ENCODE measurements at regions not wholly inside any gene's neighbourhood (a gene's known extent, or its start where the extent isn't known, plus 50 kb on each side); places are given as distances from the start of the nearest gene placed in this dataset.

- H3K4me2 ChIP-seq (ENCODE audit: low read length) = no peak overlapping the region
- peaks cover 8% of the 10 kb centered on the region for H3K9me3 ChIP-seq (replicated peaks; ENCODE audit: low read length)
- no peaks in the 10 kb centered on the region for H3K36me3 ChIP-seq (ENCODE audit: insufficient read depth, low read length)
- H3K4me1 ChIP-seq (ENCODE audit: control insufficient read depth, insufficient read depth, low read length) = no peaks in the 10 kb centered on the region
- H3K4me3 ChIP-seq (ENCODE audit: low read length) = no peak overlapping the region
- no peak overlapping the region for H3K9ac ChIP-seq (ENCODE audit: low read depth, low read length)
- no peaks in the 10 kb centered on the region for H3K27me3 ChIP-seq (ENCODE audit: control insufficient read depth, insufficient read depth, low read length)
Observed at GRCh38 chr7:68266004-68266579, 1269.5 kb downstream of the TYW1 start.

GRCh38 chr7:68267486-68267885 is 1270.9 kb downstream of the TYW1 start:
- Histone ChIP-seq H3K9me3 (replicated peaks; ENCODE audit: low read length) (peaks cover 8% of the 10 kb centered on the region), H3K36me3 (ENCODE audit: insufficient read depth, low read length) (no peaks in the 10 kb centered on the region), H3K9ac (ENCODE audit: low read depth, low read length) (no peak overlapping the region), H3K4me1 (ENCODE audit: control insufficient read depth, insufficient read depth, low read length) (no peaks in the 10 kb centered on the region), H3K4me2 (ENCODE audit: low read length) (no peak overlapping the region), H3K27me3 (ENCODE audit: control insufficient read depth, insufficient read depth, low read length) (no peaks in the 10 kb centered on the region), H3K4me3 (ENCODE audit: low read length) (no peak overlapping the region)

GRCh38 chr7:68269405-68269804 is 1272.8 kb downstream of the TYW1 start:
- peaks cover 4% of the 10 kb centered on the region for H3K9me3 ChIP-seq (replicated peaks; ENCODE audit: low read length)
- no peak overlapping the region for H3K9ac ChIP-seq (ENCODE audit: low read depth, low read length)
- H3K4me2 ChIP-seq (ENCODE audit: low read length) = no peak overlapping the region

GRCh38 chr7:68272507-68272906 is 1275.9 kb downstream of the TYW1 start:
- H3K27me3 ChIP-seq (ENCODE audit: control insufficient read depth, insufficient read depth, low read length) = no peaks in the 10 kb centered on the region

More at GRCh38 chr7:68269405-68269804, 1272.8 kb downstream of the TYW1 start:
- no peaks in the 10 kb centered on the region for H3K27me3 ChIP-seq (ENCODE audit: control insufficient read depth, insufficient read depth, low read length)
- no peaks in the 10 kb centered on the region for H3K36me3 ChIP-seq (ENCODE audit: insufficient read depth, low read length)
- H3K4me1 ChIP-seq (ENCODE audit: control insufficient read depth, insufficient read depth, low read length) = no peaks in the 10 kb centered on the region
- no peak overlapping the region for H3K4me3 ChIP-seq (ENCODE audit: low read length)

GRCh38 chr7:68276725-68277124 is 1280.1 kb downstream of the TYW1 start:
- H3K4me1 ChIP-seq (ENCODE audit: control insufficient read depth, insufficient read depth, low read length) = no peaks in the 10 kb centered on the region
- no peak overlapping the region for H3K4me2 ChIP-seq (ENCODE audit: low read length)
- no peaks in the 10 kb centered on the region for H3K36me3 ChIP-seq (ENCODE audit: insufficient read depth, low read length)
- H3K4me3 ChIP-seq (ENCODE audit: low read length) = no peak overlapping the region
- H3K9me3 ChIP-seq (replicated peaks; ENCODE audit: low read length) = no peaks in the 10 kb centered on the region
- H3K27me3 ChIP-seq (ENCODE audit: control insufficient read depth, insufficient read depth, low read length) = no peaks in the 10 kb centered on the region
- H3K9ac ChIP-seq (ENCODE audit: low read depth, low read length) = no peak overlapping the region

More at GRCh38 chr7:68272507-68272906, 1275.9 kb downstream of the TYW1 start:
- H3K36me3 ChIP-seq (ENCODE audit: insufficient read depth, low read length) = no peaks in the 10 kb centered on the region
- no peak overlapping the region for H3K4me3 ChIP-seq (ENCODE audit: low read length)
- H3K9ac ChIP-seq (ENCODE audit: low read depth, low read length) = no peak overlapping the region
- peaks cover 4% of the 10 kb centered on the region for H3K9me3 ChIP-seq (replicated peaks; ENCODE audit: low read length)
- no peaks in the 10 kb centered on the region for H3K4me1 ChIP-seq (ENCODE audit: control insufficient read depth, insufficient read depth, low read length)
- H3K4me2 ChIP-seq (ENCODE audit: low read length) = no peak overlapping the region

GRCh38 chr7:68279827-68280400 is 1283.3 kb downstream of the TYW1 start:
- H3K27me3 ChIP-seq (ENCODE audit: control insufficient read depth, insufficient read depth, low read length) = no peaks in the 10 kb centered on the region

GRCh38 chr7:68280931-68281330 is 1284.3 kb downstream of the TYW1 start:
- Histone ChIP-seq H3K4me2 (ENCODE audit: low read length) (no peak overlapping the region), H3K9me3 (replicated peaks; ENCODE audit: low read length) (no peaks in the 10 kb centered on the region), H3K27me3 (ENCODE audit: control insufficient read depth, insufficient read depth, low read length) (no peaks in the 10 kb centered on the region), H3K4me3 (ENCODE audit: low read length) (no peak overlapping the region), H3K4me1 (ENCODE audit: control insufficient read depth, insufficient read depth, low read length) (no peaks in the 10 kb centered on the region), H3K9ac (ENCODE audit: low read depth, low read length) (no peak overlapping the region), H3K36me3 (ENCODE audit: insufficient read depth, low read length) (no peaks in the 10 kb centered on the region)

More at GRCh38 chr7:68279827-68280400, 1283.3 kb downstream of the TYW1 start:
- Histone ChIP-seq H3K36me3 (ENCODE audit: insufficient read depth, low read length) (no peaks in the 10 kb centered on the region), H3K9ac (ENCODE audit: low read depth, low read length) (no peak overlapping the region), H3K4me2 (ENCODE audit: low read length) (no peak overlapping the region), H3K4me3 (ENCODE audit: low read length) (no peak overlapping the region), H3K9me3 (replicated peaks; ENCODE audit: low read length) (no peaks in the 10 kb centered on the region), H3K4me1 (ENCODE audit: control insufficient read depth, insufficient read depth, low read length) (no peaks in the 10 kb centered on the region)

- Histone ChIP-seq H3K27me3 (ENCODE audit: control insufficient read depth, insufficient read depth, low read length) (no peaks in the 10 kb centered on the region), H3K4me2 (ENCODE audit: low read length) (no peak overlapping the region), H3K4me1 (ENCODE audit: control insufficient read depth, insufficient read depth, low read length) (no peaks in the 10 kb centered on the region), H3K9ac (ENCODE audit: low read depth, low read length) (no peak overlapping the region), H3K36me3 (ENCODE audit: insufficient read depth, low read length) (no peaks in the 10 kb centered on the region), H3K4me3 (ENCODE audit: low read length) (no peak overlapping the region), H3K9me3 (replicated peaks; ENCODE audit: low read length) (no peaks in the 10 kb centered on the region)
Observed at GRCh38 chr7:68288144-68288593, 1291.5 kb downstream of the TYW1 start.

GRCh38 chr7:68291710-68292109 is 1295.1 kb downstream of the TYW1 start:
- no peak overlapping the region for H3K4me2 ChIP-seq (ENCODE audit: low read length)
- no peak overlapping the region for H3K9ac ChIP-seq (ENCODE audit: low read depth, low read length)
- no peak overlapping the region for H3K4me3 ChIP-seq (ENCODE audit: low read length)
- H3K4me1 ChIP-seq (ENCODE audit: control insufficient read depth, insufficient read depth, low read length) = no peaks in the 10 kb centered on the region
- H3K36me3 ChIP-seq (ENCODE audit: insufficient read depth, low read length) = no peaks in the 10 kb centered on the region
- H3K27me3 ChIP-seq (ENCODE audit: control insufficient read depth, insufficient read depth, low read length) = no peaks in the 10 kb centered on the region
- H3K9me3 ChIP-seq (replicated peaks; ENCODE audit: low read length) = no peaks in the 10 kb centered on the region

GRCh38 chr7:68295386-68295785 is 1298.8 kb downstream of the TYW1 start:
- Histone ChIP-seq H3K36me3 (ENCODE audit: insufficient read depth, low read length) (no peaks in the 10 kb centered on the region), H3K27me3 (ENCODE audit: control insufficient read depth, insufficient read depth, low read length) (no peaks in the 10 kb centered on the region), H3K9ac (ENCODE audit: low read depth, low read length) (no peak overlapping the region), H3K4me2 (ENCODE audit: low read length) (no peak overlapping the region), H3K9me3 (replicated peaks; ENCODE audit: low read length) (no peaks in the 10 kb centered on the region), H3K4me1 (ENCODE audit: control insufficient read depth, insufficient read depth, low read length) (no peaks in the 10 kb centered on the region), H3K4me3 (ENCODE audit: low read length) (no peak overlapping the region)

- H3K4me1 ChIP-seq (ENCODE audit: control insufficient read depth, insufficient read depth, low read length) = no peaks in the 10 kb centered on the region
- no peaks in the 10 kb centered on the region for H3K36me3 ChIP-seq (ENCODE audit: insufficient read depth, low read length)
- H3K9ac ChIP-seq (ENCODE audit: low read depth, low read length) = no peak overlapping the region
- H3K4me2 ChIP-seq (ENCODE audit: low read length) = no peak overlapping the region
- peaks cover 2% of the 10 kb centered on the region for H3K9me3 ChIP-seq (replicated peaks; ENCODE audit: low read length)
- H3K4me3 ChIP-seq (ENCODE audit: low read length) = no peak overlapping the region
- no peaks in the 10 kb centered on the region for H3K27me3 ChIP-seq (ENCODE audit: control insufficient read depth, insufficient read depth, low read length)
Observed at GRCh38 chr7:68304536-68304935, 1293.7 kb upstream of the AUTS2 start.

- H3K36me3 ChIP-seq (ENCODE audit: insufficient read depth, low read length) = no peaks in the 10 kb centered on the region
- H3K4me1 ChIP-seq (ENCODE audit: control insufficient read depth, insufficient read depth, low read length) = no peaks in the 10 kb centered on the region
Observed at GRCh38 chr7:68306692-68307107, 1291.6 kb upstream of the AUTS2 start.

More at GRCh38 chr7:68306692-68307107, 1291.6 kb upstream of the AUTS2 start:
- H3K4me2 ChIP-seq (ENCODE audit: low read length) = no peak overlapping the region
- no peak overlapping the region for H3K9ac ChIP-seq (ENCODE audit: low read depth, low read length)
- peaks cover 2% of the 10 kb centered on the region for H3K9me3 ChIP-seq (replicated peaks; ENCODE audit: low read length)
- no peaks in the 10 kb centered on the region for H3K27me3 ChIP-seq (ENCODE audit: control insufficient read depth, insufficient read depth, low read length)
- no peak overlapping the region for H3K4me3 ChIP-seq (ENCODE audit: low read length)

Data from skeletal muscle satellite cell (primary cell).